ENCODE measurements at regions not wholly inside any gene's neighbourhood (a gene's known extent, or its start where the extent isn't known, plus 50 kb on each side); places are given as distances from the start of the nearest gene placed in this dataset.

DNA sequence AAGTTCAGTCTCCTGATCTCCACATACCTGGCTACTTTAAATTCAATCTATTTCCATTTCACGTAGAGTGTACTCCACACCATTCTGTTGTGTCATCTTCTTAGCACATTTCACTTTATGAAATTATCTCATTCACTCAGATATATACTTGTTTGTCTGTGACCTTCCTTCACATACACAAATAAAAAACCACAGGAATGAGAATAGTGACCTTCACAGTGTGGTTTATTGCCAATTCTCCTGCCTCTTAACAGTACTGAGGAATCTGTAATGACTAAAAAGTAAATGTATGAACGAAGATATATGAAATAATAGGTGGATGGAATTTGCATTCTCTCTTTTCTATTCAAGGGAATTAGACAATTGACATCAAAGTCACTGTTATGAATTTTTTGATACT is 183.9 kb upstream of the PCDH7 start:
- ChIA-PET CTCF (ENCODE audit: low intra/inter-chr PET ratio, low total read pairs) (no interaction called here), POLR2A (no interaction called here)
- ATAC-seq (no peak), FAIRE-seq (no peak), DNase-seq (ENCODE audit: low spot score) (no peak)
- Histone ChIP-seq H3K4me1 (ENCODE audit: insufficient read depth, low read length) (no peaks in the 10 kb centered on the region), H3K4me2 (ENCODE audit: low read depth, low read length) (no peak overlapping the region), H2AFZ (ENCODE audit: low read length) (no peak overlapping the region), H3K36me3 (replicated peaks in 1 of 2; ENCODE audit: control insufficient read depth in 1 of 2, insufficient read depth in 2 of 2, low read length in 2 of 2) (no peaks in the 10 kb centered on the region), H4K20me1 (ENCODE audit: insufficient read depth, low read length) (no peaks in the 10 kb centered on the region), H3K79me2 (ENCODE audit: insufficient read depth, low read length) (no peaks in the 10 kb centered on the region), H3K9me3 (ENCODE audit: low read length) (peaks cover 79% of the 10 kb centered on the region), H3K27me3 (ENCODE audit: control insufficient read depth in 1 of 2, insufficient read depth in 2 of 2, low read length in 2 of 2) (no peaks in the 10 kb centered on the region; a peak in 1 of 5 replicates), H3K4me3 (replicated peaks in 1 of 3; ENCODE audit: insufficient read depth in 1 of 3, low read depth in 2 of 3, low read length in 3 of 3) (no peak overlapping the region), H3K27ac (ENCODE audit: extremely low read length, insufficient read depth, low read length) (no peak overlapping the region), H3K9ac (ENCODE audit: insufficient read depth, low read depth, low read length) (no peak overlapping the region)
- WGBS (ENCODE audit: low lambda C conversion rate) = 0% methylated on average over 2 of the region's 2 CpGs
- in situ Hi-C loops (cut with HindIII; ENCODE audit: extremely low pct_ligation_motif_present, low pct_unique_long_range_greater_than_20kb) = no loop called here
- intact Hi-C loops (cut with micrococcal nuclease; ENCODE audit: unreplicated experiment) = no loop called here
- TF ChIP-seq SALL1 (CRISPR knock-in tag; IDR thresholded peaks at IDR 0.05) (no peak), ZNF777 (CRISPR knock-in tag; IDR thresholded peaks at IDR 0.05) (no peak), ARNTL (CRISPR knock-in tag; IDR thresholded peaks at IDR 0.05) (no peak), ZNF20 (CRISPR knock-in tag; IDR thresholded peaks at IDR 0.05) (no peak), ZFYVE20 (CRISPR knock-in tag; IDR thresholded peaks at IDR 0.05; ENCODE audit: borderline replicate concordance, low read depth) (no peak), JUND (CRISPR knock-in tag; IDR thresholded peaks at IDR 0.05) (no peak), ETV5 (CRISPR knock-in tag; IDR thresholded peaks at IDR 0.05; ENCODE audit: borderline replicate concordance) (no peak), LRRFIP1 (CRISPR knock-in tag; conservative IDR thresholded peaks at IDR 0.05) (no peak), ZBTB2 (CRISPR knock-in tag; IDR thresholded peaks at IDR 0.05; ENCODE audit: low read depth) (no peak), ZBED4 (CRISPR knock-in tag; IDR thresholded peaks at IDR 0.05; ENCODE audit: borderline replicate concordance) (no peak)
- TF ChIP-seq, protein P1, sequence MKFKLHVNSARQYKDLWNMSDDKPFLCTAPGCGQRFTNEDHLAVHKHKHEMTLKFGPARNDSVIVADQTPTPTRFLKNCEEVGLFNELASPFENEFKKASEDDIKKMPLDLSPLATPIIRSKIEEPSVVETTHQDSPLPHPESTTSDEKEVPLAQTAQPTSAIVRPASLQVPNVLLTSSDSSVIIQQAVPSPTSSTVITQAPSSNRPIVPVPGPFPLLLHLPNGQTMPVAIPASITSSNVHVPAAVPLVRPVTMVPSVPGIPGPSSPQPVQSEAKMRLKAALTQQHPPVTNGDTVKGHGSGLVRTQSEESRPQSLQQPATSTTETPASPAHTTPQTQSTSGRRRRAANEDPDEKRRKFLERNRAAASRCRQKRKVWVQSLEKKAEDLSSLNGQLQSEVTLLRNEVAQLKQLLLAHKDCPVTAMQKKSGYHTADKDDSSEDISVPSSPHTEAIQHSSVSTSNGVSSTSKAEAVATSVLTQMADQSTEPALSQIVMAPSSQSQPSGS (CRISPR knock-in tag; IDR thresholded peaks at IDR 0.05) = no peak
- no TSS peak for BruUV-seq (replicated peaks)
